ENCODE measurements at regions not wholly inside any gene's neighbourhood (a gene's known extent, or its start where the extent isn't known, plus 50 kb on each side); places are given as distances from the start of the nearest gene placed in this dataset.

GRCh38 chr10:3225561-3225960 is 53.0 kb upstream of the PITRM1 start:
- Histone ChIP-seq H4K20me1 (ENCODE audit: insufficient read depth, low read length, poor library complexity, severe bottlenecking) (no peaks in the 10 kb centered on the region), H3K4me2 (ENCODE audit: low read depth, low read length, poor library complexity, severe bottlenecking) (no peak overlapping the region), H3K4me3 (ENCODE audit: low read length, poor library complexity, severe bottlenecking) (no peak overlapping the region), H3K9me3 (ENCODE audit: insufficient read depth, low read depth, low read length) (no peaks in the 10 kb centered on the region), H3K9ac (ENCODE audit: low read depth, low read length, poor library complexity, severe bottlenecking) (no peak overlapping the region), H3K9me2 (replicated peaks; ENCODE audit: low read depth, low read length) (no peaks in the 10 kb centered on the region), H3F3A (ENCODE audit: low read depth) (no peaks in the 10 kb centered on the region), H3K36me3 (ENCODE audit: insufficient read depth, low read length) (no peaks in the 10 kb centered on the region), H2AFZ (ENCODE audit: low read length) (no peak overlapping the region), H3K27me3 (ENCODE audit: insufficient read depth, low read length, poor library complexity, severe bottlenecking) (peaks cover 9% of the 10 kb centered on the region), H3K79me2 (ENCODE audit: insufficient read depth, low read length) (no peaks in the 10 kb centered on the region), H3K4me1 (ENCODE audit: insufficient read depth, low read length, poor library complexity, severe bottlenecking) (peaks cover 12% of the 10 kb centered on the region)
- TF ChIP-seq EZH2phosphoT487 (IDR thresholded peaks at IDR 0.05; ENCODE audit: borderline replicate concordance): no peak

DNA sequence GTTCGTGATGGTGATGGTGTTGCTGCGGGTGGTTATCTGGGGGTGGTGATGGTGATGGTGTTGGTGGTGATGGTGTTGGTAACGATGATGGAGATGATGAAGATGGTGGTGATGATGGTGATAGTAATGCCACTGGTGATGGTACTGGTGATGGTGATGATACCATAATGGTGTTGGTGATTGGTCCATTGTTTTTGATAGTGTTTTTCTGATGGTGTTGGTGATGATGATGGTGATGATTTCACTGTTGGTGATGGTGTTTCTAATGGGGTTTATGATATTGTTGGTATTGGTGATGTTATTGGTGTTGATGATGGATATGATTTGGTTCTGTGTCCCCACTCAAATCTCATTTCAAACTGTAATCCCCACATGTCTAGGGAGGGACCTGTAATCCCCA is 51.7 kb upstream of the PITRM1 start:
- peaks cover 12% of the 10 kb centered on the region for H3K4me1 ChIP-seq (ENCODE audit: insufficient read depth, low read length, poor library complexity, severe bottlenecking)
- H4K20me1 ChIP-seq (ENCODE audit: insufficient read depth, low read length, poor library complexity, severe bottlenecking): no peaks in the 10 kb centered on the region
- H3K9ac ChIP-seq (ENCODE audit: low read depth, low read length, poor library complexity, severe bottlenecking): no peak overlapping the region
- no peak overlapping the region for H3K4me3 ChIP-seq (ENCODE audit: low read length, poor library complexity, severe bottlenecking)
- TF ChIP-seq, protein P1, sequence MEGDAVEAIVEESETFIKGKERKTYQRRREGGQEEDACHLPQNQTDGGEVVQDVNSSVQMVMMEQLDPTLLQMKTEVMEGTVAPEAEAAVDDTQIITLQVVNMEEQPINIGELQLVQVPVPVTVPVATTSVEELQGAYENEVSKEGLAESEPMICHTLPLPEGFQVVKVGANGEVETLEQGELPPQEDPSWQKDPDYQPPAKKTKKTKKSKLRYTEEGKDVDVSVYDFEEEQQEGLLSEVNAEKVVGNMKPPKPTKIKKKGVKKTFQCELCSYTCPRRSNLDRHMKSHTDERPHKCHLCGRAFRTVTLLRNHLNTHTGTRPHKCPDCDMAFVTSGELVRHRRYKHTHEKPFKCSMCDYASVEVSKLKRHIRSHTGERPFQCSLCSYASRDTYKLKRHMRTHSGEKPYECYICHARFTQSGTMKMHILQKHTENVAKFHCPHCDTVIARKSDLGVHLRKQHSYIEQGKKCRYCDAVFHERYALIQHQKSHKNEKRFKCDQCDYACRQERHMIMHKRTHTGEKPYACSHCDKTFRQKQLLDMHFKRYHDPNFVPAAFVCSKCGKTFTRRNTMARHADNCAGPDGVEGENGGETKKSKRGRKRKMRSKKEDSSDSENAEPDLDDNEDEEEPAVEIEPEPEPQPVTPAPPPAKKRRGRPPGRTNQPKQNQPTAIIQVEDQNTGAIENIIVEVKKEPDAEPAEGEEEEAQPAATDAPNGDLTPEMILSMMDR (conservative IDR thresholded peaks at IDR 0.05; ENCODE audit: low read length): no peak
- no peak for TF ChIP-seq EZH2phosphoT487 (IDR thresholded peaks at IDR 0.05; ENCODE audit: borderline replicate concordance)
- no peaks in the 10 kb centered on the region for H3K36me3 ChIP-seq (ENCODE audit: insufficient read depth, low read length)
- no peak overlapping the region for H3K4me2 ChIP-seq (ENCODE audit: low read depth, low read length, poor library complexity, severe bottlenecking)
- H3K79me2 ChIP-seq (ENCODE audit: insufficient read depth, low read length): no peaks in the 10 kb centered on the region
- H3K9me3 ChIP-seq (ENCODE audit: insufficient read depth, low read depth, low read length): no peaks in the 10 kb centered on the region
- no peaks in the 10 kb centered on the region for H3K9me2 ChIP-seq (replicated peaks; ENCODE audit: low read depth, low read length)
- H3K27me3 ChIP-seq (ENCODE audit: insufficient read depth, low read length, poor library complexity, severe bottlenecking): peaks cover 5% of the 10 kb centered on the region
- no peak overlapping the region for H2AFZ ChIP-seq (ENCODE audit: low read length)
- no peaks in the 10 kb centered on the region for H3F3A ChIP-seq (ENCODE audit: low read depth)

- Histone ChIP-seq H3K4me1 (ENCODE audit: insufficient read depth, low read length, poor library complexity, severe bottlenecking) (peaks cover 7% of the 10 kb centered on the region), H3K9me2 (replicated peaks; ENCODE audit: low read depth, low read length) (no peaks in the 10 kb centered on the region), H3K4me3 (ENCODE audit: low read length, poor library complexity, severe bottlenecking) (no peak overlapping the region), H3K27me3 (ENCODE audit: insufficient read depth, low read length, poor library complexity, severe bottlenecking) (no peaks in the 10 kb centered on the region), H2AFZ (ENCODE audit: low read length) (no peak overlapping the region), H4K20me1 (ENCODE audit: insufficient read depth, low read length, poor library complexity, severe bottlenecking) (no peaks in the 10 kb centered on the region), H3K9ac (ENCODE audit: low read depth, low read length, poor library complexity, severe bottlenecking) (no peak overlapping the region), H3F3A (ENCODE audit: low read depth) (no peaks in the 10 kb centered on the region), H3K36me3 (ENCODE audit: insufficient read depth, low read length) (no peaks in the 10 kb centered on the region), H3K9me3 (ENCODE audit: insufficient read depth, low read depth, low read length) (no peaks in the 10 kb centered on the region), H3K4me2 (ENCODE audit: low read depth, low read length, poor library complexity, severe bottlenecking) (no peak overlapping the region), H3K79me2 (ENCODE audit: insufficient read depth, low read length) (no peaks in the 10 kb centered on the region)
- TF ChIP-seq, protein P1 (conservative IDR thresholded peaks at IDR 0.05; ENCODE audit: low read length): no peak
- TF ChIP-seq EZH2phosphoT487 (IDR thresholded peaks at IDR 0.05; ENCODE audit: borderline replicate concordance): no peak
Measured at GRCh38 chr10:3222626-3223025, 50.0 kb upstream of the PITRM1 start.
